Right forelimb (tissue), 1 donor: ENCODE measurements at regions not wholly inside any gene's neighbourhood (a gene's known extent, or its start where the extent isn't known, plus 50 kb on each side); places are given as distances from the start of the nearest gene placed in this dataset.
A peak's percentile ranks its signal among the peaks of the same experiment; 100 is the strongest.

Experiments
- DNase-seq: peaks from one replicate; pipeline ENCODE4 v3.0.0-alpha.2; 2018

DNA sequence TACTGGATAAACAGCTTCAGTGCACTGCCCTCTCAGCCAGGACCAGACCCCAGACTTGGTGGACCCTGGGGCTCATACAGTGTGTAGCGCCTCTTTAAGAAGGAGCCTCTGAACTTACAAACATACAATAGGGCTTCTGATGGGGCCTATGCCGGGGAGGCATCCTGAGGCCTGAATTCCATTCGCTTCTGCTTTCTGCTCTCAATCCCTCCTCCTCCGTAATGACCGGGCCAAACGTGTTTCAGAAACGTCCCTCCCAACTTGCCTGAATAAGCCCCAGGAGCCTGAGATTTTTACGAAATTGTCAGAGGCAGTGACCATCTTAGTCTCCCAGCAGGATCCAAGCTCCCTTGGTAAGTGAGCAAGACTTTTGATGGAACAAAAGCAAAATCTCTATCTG lies 128.1 kb upstream of the BOD1 start:
- no peak for DNase-seq

GRCh38 chr5:173745123-173745522 lies 128.7 kb upstream of the BOD1 start:
- DNase-seq, result no peak

GRCh38 chr5:173745557-173745956 lies 129.1 kb upstream of the BOD1 start:
- DNase-seq, result no peak

GRCh38 chr5:173746047-173746646 lies 129.7 kb upstream of the BOD1 start:
- no peak for DNase-seq

DNA sequence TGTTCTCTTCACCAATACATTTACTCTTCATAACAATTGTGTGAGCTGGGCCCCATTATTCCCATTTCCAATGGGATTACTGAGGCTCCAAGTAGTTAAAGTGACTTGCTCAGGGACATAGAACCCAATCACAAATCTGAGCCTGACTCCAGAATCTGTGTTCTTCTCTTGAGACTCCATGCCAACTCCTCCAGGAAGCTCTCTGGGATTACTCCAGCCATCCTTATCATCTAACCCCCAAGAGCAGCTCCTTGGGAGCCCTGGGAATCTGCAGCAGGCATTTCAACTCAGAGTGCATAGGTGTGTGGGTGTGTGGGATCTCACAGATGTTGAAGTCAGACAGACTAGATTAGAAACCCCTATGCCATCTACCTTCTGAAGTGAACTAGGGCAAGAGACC lies 131.4 kb upstream of the BOD1 start:
- DNase-seq, result no peak

GRCh38 chr5:173750538-173751265 lies 134.3 kb upstream of the BOD1 start:
- no peak for DNase-seq

DNA sequence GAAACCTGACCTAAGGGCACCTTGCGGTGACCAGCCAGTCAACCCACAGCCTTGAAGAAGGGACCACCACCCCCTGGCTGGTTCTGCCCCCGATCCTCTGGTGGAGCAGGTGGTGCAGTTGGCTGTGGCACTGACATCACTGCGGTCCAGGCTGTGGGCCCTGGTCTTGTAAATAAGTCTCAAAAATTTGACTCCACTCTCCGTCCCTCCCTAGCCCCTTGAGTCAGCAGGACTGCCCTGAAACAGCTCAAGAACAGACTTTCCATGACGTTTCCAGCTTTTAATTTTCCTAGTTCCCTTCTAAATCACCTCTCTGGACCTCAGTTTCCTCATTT lies 134.8 kb upstream of the BOD1 start:
- no peak for DNase-seq

GRCh38 chr5:173752653-173753052 lies 135.5 kb upstream of the CPEB4 start:
- no peak for DNase-seq

DNA sequence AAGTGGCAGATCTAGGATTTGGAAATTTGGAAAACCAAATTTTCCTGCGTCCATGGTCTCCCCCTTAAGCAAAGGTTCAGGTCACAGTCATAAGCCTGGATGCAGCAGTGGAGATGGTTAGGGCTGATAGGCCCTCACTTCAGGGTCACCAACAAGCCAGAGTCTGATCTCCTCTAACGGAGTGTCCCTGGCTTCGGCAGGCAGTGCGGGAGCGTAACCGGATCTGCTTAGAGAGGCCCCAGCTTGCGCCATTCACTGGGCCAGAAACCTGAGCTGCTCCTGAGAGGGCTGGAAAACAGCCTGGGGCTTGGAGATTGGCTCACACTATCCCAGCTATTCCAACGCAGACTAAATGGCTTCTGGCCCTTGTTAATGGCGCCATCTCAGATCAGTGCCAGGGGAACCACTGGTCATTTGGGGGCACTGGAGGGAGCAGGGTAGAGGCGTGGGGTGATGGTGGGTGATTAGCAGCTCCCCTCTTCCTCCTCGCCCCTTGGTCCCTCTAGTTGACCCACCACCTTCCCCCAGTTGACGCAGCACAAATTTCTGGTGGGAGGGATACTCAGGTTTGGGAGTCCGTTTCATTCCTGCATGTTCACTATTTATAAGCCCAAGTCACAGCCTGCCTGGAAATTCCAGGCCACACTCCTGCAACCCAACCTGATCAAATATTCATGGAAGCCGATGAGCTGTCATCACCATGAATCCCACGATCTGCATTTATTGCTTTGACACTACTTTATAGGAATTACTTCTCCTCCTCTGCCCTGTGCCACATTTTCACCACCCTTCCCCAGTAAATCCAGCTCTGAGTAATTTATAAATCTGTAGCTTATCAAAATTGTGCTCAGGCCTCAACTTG lies 134.6 kb upstream of the CPEB4 start:
- peak; percentile 61 for DNase-seq

- DNase-seq, result no peak
Measured at GRCh38 chr5:173755319-173755718, 132.8 kb upstream of the CPEB4 start.

GRCh38 chr5:173757403-173758209 lies 130.5 kb upstream of the CPEB4 start:
- DNase-seq, result no peak

DNA sequence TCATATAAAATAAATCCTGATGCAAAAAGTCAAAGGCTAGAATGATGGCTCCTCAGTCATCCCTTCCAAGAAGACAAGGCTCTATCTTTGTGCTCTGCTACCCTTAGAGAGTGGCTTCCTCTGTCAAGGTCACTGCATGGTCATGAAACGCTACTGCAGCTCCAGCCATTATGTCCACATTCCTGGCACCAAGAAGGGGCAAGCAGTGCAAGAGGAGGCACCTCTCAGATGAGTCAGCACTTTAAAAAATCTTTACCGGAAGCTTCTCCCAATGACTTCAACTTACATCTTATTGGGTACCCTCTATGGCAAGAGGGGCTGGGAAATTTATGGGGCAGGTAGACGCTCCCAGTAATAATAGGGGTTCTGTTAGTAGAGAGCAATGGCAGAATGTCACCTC lies 129.5 kb upstream of the CPEB4 start:
- DNase-seq, result no peak

DNA sequence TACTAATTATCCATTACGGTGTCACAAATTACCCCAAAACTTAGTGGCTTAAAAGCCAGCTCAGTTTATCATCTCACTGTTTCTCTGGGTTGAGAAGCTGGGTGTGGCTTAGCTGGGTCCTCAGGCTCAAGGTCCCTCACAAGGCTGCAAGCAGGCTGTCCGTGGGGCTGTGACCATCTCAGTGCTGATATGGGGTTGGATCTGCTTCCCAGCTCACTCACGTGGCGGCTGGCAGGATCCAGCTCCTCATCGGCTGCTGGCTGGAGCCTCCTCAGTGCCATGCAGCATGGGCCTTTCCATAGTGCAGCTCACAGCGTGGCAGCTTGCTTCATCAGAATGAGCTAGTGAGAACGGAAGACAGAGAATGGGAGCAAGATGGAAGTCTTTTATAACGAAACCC lies 128.5 kb upstream of the CPEB4 start:
- no peak for DNase-seq

DNA sequence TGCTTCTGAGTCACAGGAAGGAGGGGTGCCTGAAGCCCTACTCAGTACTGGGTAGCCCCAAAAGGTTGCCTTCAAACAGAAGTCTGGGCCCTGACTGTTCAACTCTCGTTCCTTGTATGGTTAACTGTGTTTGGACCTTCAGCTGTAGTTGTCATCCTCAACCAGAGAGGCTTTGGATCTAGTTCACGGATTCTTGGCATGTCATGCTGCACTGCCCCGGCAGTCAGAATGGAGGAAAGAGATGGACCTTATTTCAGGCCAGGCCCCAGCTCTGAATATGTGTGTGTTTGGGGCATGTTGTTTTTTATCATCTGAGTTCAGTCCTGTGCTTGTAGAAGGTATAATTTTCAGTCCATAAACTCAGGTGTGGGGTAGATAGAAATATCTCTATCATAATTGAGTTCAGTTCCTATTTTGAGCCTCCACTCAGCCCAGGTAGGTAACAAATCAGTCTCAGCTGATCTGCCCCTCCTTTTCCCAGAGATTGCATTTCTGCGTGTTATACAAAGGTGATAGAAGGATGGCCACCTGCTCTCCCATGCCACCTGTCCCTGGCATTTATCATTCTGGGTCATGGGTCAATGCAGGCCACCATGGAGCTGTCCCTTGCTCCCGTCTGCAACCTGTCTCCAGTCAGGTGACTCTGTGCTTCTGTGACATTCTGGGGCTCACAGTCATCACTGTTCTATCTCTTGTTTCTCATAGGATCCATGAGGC lies 127.5 kb upstream of the CPEB4 start:
- DNase-seq, result no peak

GRCh38 chr5:173761178-173761513 lies 127.0 kb upstream of the CPEB4 start:
- no peak for DNase-seq

- no peak for DNase-seq
Measured at GRCh38 chr5:173762045-173762444, 126.1 kb upstream of the CPEB4 start.

GRCh38 chr5:173762930-173763329 lies 125.2 kb upstream of the CPEB4 start:
- DNase-seq, result no peak

DNA sequence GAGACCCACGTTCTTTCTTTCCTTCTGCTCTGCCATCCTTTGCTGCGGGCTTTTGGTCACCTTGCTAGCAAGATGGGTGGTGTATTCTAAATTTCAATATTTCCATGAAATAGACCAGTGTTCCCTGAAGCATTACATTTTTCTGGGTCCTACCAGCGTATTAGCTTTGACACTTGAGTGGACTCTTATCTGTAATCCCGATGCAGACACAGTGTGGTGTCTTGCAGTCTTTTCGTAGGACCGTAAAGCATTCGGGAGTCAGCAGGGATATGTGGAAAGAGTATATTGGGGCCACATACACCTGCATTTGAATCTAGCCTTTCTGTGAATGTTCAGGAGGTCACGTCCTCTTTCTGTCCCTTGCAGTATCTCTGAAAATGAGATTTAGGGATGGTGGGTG lies 124.7 kb upstream of the CPEB4 start:
- DNase-seq, result no peak

GRCh38 chr5:173764332-173765028 lies 123.7 kb upstream of the CPEB4 start:
- DNase-seq, result peak; percentile 65

DNA sequence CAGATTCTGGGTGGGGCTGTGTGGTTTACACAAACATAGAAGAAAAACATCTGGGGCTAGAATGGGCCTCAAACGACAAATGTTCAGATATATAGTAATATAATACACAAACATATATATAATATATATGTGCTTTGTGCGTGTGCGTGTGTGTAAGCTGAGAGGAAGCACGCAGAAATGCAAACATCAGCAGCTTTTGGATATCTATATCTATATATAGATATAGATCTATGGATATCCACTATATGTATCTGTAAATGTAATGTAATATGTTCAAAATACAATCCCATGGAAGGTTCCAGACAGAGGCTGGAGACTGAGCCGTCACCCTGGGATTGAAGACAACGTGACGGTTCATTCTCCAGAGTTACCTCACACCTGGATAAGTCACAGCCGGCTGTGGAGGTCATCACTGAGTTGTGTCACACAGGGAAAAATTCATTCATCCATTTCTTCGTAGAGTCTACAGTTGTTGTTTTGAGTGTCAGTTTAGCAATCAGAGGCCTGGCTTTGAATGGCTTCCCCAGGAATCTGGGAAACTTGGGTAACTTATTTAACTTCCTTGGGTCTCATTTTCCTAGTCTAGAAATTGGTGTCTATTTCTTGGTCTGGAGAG lies 123.0 kb upstream of the CPEB4 start:
- no peak for DNase-seq

GRCh38 chr5:173765661-173766060 lies 122.5 kb upstream of the CPEB4 start:
- no peak for DNase-seq
